ENCODE measurements at regions not wholly inside any gene's neighbourhood (a gene's known extent, or its start where the extent isn't known, plus 50 kb on each side); places are given as distances from the start of the nearest gene placed in this dataset.
"Not testable (repeated sequence)": the region's sequence is repeated elsewhere in the genome, so short reads cannot be mapped to it uniquely, and the experiment has no call there.

DNA sequence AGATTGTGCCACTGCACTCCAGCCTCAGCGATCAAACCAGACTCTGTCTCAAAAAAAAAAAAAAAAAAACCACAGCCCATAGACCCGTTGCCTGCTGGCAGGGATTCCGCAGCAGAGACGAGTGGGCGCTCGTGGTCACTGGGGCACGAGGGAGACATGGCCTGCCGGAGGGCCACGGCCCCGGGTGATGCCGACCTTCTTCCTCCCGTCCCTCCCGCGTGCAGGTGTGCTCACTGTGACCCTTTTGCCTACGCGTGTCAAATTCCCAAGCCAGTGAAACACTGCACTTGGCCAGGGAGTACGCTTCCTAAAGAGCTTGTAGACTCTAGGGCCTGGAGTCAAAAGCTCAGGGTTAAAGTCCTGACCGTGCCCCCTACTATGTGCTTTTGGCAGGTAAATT is 397.6 kb upstream of the MYT1L start:
- peaks cover 3% of the 10 kb centered on the region for H3K27me3 Mint-ChIP-seq (ENCODE audit: low read depth, poor library complexity)
- no peak overlapping the region for H3K4me3 Mint-ChIP-seq
- no peak for DNase-seq
- no peak overlapping the region for H3K27ac Mint-ChIP-seq
- H3K4me1 Mint-ChIP-seq = peaks cover 16% of the 10 kb centered on the region
- no peaks in the 10 kb centered on the region for H3K36me3 Mint-ChIP-seq (ENCODE audit: low read depth)
- TF ChIP-seq, protein P1, sequence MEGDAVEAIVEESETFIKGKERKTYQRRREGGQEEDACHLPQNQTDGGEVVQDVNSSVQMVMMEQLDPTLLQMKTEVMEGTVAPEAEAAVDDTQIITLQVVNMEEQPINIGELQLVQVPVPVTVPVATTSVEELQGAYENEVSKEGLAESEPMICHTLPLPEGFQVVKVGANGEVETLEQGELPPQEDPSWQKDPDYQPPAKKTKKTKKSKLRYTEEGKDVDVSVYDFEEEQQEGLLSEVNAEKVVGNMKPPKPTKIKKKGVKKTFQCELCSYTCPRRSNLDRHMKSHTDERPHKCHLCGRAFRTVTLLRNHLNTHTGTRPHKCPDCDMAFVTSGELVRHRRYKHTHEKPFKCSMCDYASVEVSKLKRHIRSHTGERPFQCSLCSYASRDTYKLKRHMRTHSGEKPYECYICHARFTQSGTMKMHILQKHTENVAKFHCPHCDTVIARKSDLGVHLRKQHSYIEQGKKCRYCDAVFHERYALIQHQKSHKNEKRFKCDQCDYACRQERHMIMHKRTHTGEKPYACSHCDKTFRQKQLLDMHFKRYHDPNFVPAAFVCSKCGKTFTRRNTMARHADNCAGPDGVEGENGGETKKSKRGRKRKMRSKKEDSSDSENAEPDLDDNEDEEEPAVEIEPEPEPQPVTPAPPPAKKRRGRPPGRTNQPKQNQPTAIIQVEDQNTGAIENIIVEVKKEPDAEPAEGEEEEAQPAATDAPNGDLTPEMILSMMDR (IDR thresholded peaks at IDR 0.05) = no peak
- no peaks in the 10 kb centered on the region for H3K9me3 Mint-ChIP-seq

DNA sequence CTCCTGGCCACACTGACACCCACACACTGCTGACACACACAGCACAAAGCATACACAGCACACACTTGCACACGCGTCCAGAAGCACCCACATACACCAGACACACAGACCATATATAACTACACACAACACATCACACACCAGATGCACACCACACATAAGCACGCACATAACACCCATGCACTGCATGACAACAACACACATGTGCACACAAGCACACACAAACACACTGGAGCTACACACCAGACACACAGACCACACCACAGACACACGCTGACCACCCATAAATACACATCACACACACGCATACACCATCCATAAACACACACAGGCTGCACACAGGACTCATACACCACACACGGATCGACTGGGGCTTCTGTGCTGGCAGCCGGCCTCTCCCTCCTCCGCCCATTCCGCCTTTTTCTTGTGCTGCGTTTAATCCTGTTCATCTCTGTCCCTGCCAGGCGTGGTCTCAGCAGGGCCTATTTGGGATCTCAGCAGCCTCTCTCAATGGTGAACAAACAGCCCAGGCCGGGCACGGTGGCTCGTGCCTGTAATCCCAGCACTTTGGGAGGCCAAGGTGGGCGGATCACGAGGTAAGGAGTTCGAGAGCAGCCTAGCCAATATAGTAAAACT is 396.9 kb upstream of the MYT1L start:
- Mint-ChIP-seq H3K27me3 (ENCODE audit: low read depth, poor library complexity) (peaks cover 3% of the 10 kb centered on the region), H3K4me3 (no peak overlapping the region), H3K36me3 (ENCODE audit: low read depth) (no peaks in the 10 kb centered on the region), H3K27ac (no peak overlapping the region), H3K4me1 (peaks cover 15% of the 10 kb centered on the region), H3K9me3 (no peaks in the 10 kb centered on the region)
- TF ChIP-seq, protein P1 (IDR thresholded peaks at IDR 0.05) = no peak
- no peak for DNase-seq

DNA sequence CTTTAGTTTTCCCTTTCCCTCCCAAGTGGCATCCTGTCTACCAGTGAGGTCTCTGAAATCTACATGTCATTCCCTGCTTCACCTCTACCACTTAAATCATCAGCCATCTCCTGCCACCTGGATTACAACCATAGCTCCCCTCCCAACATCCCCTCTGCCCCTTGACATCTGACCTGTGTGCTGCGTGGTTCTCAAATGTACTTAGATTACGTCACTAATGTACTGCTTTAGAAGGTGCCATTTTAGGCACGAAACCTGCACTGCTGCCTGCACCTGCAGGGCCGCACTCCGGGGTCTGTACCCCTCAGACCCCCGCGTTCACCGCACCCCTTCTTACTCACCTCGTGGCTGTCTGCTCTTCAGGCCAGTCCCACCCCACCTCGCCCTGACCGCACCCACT is 395.1 kb upstream of the MYT1L start:
- Mint-ChIP-seq H3K4me3 (no peak overlapping the region), H3K27me3 (ENCODE audit: low read depth, poor library complexity) (peaks cover 3% of the 10 kb centered on the region), H3K27ac (no peak overlapping the region), H3K4me1 (peaks cover 4% of the 10 kb centered on the region), H3K36me3 (ENCODE audit: low read depth) (no peaks in the 10 kb centered on the region), H3K9me3 (no peaks in the 10 kb centered on the region)
- TF ChIP-seq, protein P1 (IDR thresholded peaks at IDR 0.05) = no peak
- no peak for DNase-seq

DNA sequence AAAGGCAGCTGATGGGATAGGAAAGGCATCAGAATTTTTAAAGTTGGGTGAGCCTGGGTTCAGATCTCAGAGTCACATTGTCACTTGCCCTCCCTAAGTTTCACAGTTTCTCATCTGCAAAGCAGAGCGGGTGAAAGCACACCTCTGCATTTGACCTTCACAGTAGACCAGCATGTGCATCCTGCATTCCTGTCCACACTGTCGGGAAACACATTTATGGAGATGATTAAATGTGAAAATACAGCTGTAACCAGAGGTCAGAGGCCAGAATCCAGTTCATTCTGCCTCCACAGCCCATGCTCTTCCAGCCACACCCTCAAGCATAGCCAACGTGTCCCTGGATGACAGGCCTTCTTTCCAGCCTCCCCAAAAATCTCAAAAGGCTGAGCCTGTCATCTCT is 392.0 kb upstream of the MYT1L start:
- no peaks in the 10 kb centered on the region for H3K36me3 Mint-ChIP-seq (ENCODE audit: low read depth)
- H3K4me1 Mint-ChIP-seq = no peaks in the 10 kb centered on the region
- H3K4me3 Mint-ChIP-seq = no peak overlapping the region
- peaks cover 12% of the 10 kb centered on the region for H3K27me3 Mint-ChIP-seq (ENCODE audit: low read depth, poor library complexity)
- H3K9me3 Mint-ChIP-seq = no peaks in the 10 kb centered on the region
- TF ChIP-seq, protein P1 (IDR thresholded peaks at IDR 0.05) = no peak
- no peak overlapping the region for H3K27ac Mint-ChIP-seq
- no peak for DNase-seq

DNA sequence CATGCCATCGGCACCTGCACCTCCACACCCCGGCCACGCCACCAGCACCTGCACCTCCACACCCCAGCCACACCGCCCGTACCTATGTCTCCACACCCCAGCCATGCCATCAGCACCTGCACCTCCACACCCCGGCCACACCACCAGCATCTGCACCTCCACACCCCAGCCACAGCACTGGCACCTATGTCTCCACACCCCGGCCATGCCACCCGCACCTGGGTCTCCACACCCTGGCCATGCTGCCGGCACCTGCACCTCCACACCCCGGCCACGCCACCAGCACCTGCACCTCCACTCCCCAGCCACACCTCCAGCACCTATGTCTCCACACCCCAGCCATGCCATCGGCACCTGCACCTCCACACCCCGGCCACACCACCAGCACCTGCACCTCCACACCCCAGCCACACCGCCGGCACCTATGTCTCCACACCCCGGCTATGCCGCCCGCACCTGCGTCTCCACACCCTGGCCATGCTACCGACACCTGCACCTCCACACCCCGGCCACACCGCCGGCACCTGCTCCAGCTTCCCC is 390.3 kb upstream of the MYT1L start:
- Mint-ChIP-seq H3K27me3 (ENCODE audit: low read depth, poor library complexity) (peaks cover 16% of the 10 kb centered on the region), H3K4me1 (no peaks in the 10 kb centered on the region), H3K9me3 (no peaks in the 10 kb centered on the region)

DNA sequence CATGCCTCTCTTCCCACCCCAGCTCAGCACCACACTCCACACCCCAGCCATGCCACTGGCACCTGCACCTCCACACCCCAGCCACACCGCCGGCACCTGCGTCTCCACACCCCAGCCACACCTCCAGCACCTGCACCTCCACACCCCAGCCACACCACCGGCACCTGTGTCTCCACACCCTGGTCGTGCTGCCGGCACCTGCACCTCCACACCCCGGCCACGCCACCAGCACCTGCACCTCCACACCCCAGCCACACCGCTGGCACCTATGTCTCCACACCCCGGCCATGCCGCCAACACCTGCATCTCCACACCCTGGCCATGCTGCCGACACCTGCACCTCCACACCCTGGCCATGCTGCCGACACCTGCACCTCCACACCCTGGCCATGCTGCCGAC is 389.7 kb upstream of the MYT1L start:
- not testable (repeated sequence) for H3K4me3 Mint-ChIP-seq; H3K9me3 Mint-ChIP-seq; DNase-seq; H3K36me3 Mint-ChIP-seq (ENCODE audit: low read depth); H3K27ac Mint-ChIP-seq; H3K4me1 Mint-ChIP-seq
- H3K27me3 Mint-ChIP-seq (ENCODE audit: low read depth, poor library complexity) = peaks cover 19% of the 10 kb centered on the region

More for the DNA sequence above, 390.3 kb upstream of the MYT1L start:
- Mint-ChIP-seq H3K27ac (no peak overlapping the region), H3K36me3 (ENCODE audit: low read depth) (no peaks in the 10 kb centered on the region), H3K4me3 (no peak overlapping the region)
- no peak for DNase-seq
- TF ChIP-seq, protein P1 (IDR thresholded peaks at IDR 0.05) = no peak

Data from nephron progenitor cell (in vitro differentiated cells).